GM12878 (cell line): ENCODE measurements at regions not wholly inside any gene's neighbourhood (a gene's known extent, or its start where the extent isn't known, plus 50 kb on each side); places are given as distances from the start of the nearest gene placed in this dataset.

Experiments used
- TARDBP ChIP-seq: IDR thresholded peaks from 2 replicates; pipeline ENCODE4 v1.6.1; 2016; ENCODE audit warnings: borderline replicate concordance
- ZNF24 ChIP-seq: fragments of 450-650 bp; IDR thresholded peaks from 2 replicates; pipeline ENCODE4 v1.6.1; 2017; ENCODE audit warnings: antibody characterized with exemption, mild to moderate bottlenecking

DNA sequence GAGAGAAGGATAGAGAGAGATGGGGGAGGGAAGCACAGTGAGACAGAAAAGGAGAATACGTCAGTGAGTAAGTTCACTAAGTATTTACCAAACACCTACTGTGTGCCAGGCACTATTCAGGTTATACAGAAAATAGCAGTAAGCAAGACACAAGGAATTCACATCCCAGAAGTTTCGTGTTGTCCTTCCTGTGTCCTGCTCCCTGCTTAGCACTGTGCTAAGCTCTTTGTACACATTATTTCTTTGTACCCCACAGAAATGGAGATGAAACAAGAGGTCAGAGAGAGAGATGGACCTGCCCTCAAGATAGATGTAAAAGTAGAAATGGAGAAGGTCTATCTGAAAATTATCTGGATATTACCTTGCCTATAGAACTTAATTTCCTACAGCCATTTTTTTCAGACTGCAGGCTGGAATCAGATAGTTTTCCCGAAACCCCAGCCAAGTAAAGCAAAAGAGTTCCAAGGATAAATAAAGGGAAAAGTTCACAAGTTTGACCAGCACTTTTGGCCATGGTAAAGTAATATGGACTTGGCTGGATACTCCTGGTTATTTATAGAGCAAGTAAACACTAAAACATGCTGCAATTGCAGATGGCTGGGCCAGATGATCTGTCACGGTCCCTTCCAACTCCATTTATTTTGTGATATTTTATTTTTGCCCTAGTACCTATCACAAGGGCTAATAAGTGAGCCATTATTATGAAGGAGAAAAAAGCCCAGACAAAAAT is 353.7 kb upstream of the SLC7A11 start:
- TF ChIP-seq TARDBP (no peak), ZNF24 (no peak)
